ENCODE measurements at regions not wholly inside any gene's neighbourhood (a gene's known extent, or its start where the extent isn't known, plus 50 kb on each side); places are given as distances from the start of the nearest gene placed in this dataset.

DNA sequence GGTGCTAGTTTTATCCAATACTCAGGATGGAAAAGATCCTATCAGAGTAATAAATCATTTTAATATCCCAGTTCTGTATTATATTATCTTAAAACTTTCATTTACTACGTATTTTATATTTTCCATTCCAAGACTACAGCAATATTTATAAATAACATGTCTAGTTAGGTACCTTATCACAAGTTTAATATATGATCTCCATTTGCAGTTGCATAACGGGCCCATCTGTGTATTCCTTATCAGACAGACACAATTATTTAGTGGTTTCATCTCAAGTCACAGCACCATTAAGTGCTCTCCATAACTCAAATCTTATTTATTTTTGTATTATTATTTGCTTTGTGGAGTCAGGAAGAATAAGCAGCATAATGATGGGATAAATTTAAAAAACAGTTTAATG lies 333.9 kb downstream of the SH2D1A start:
- DNase-seq (ENCODE audit: low read depth, low spot score): no peak
- no peak overlapping the region for H3K27ac ChIP-seq (ENCODE audit: control insufficient read depth, insufficient read depth)
- no peak overlapping the region for H3K9ac ChIP-seq (ENCODE audit: control insufficient read depth, insufficient read depth, low read length)
- POLR2A ChIA-PET: no interaction called here
- no peak overlapping the region for H3K4me2 ChIP-seq (ENCODE audit: control insufficient read depth, insufficient read depth)
- CTCF ChIA-PET: no interaction called here
- WGBS (ENCODE audit: insufficient coverage, insufficient replicate concordance, low lambda C conversion rate, missing lambda C conversion rate): 19% methylated on average over 2 of the region's 2 CpGs
- H3K4me1 ChIP-seq (ENCODE audit: control insufficient read depth, insufficient read depth, low read length): no peaks in the 10 kb centered on the region
- no peaks in the 10 kb centered on the region for H4K20me1 ChIP-seq (ENCODE audit: control insufficient read depth, insufficient read depth)
- intact Hi-C loops (cut with micrococcal nuclease; ENCODE audit: unreplicated experiment): no loop called here
- no peaks in the 10 kb centered on the region for H3K79me2 ChIP-seq (ENCODE audit: control insufficient read depth, insufficient read depth, low read length)
- no peak overlapping the region for H3K4me3 ChIP-seq
- FAIRE-seq: no peak
- RAD21 ChIA-PET (ENCODE audit: unreplicated experiment): no interaction called here
- no peak for ATAC-seq
- SMC1A ChIA-PET (ENCODE audit: uncharacterized antibody, unreplicated experiment): no interaction called here
- H3K9me3 ChIP-seq (replicated peaks; ENCODE audit: control insufficient read depth, insufficient read depth, low read length): no peaks in the 10 kb centered on the region; the same call in 2 of the 3 replicates
- BruUV-seq (replicated peaks): no TSS peak
- no peaks in the 10 kb centered on the region for H3K36me3 ChIP-seq (ENCODE audit: control insufficient read depth in 2 of 2, insufficient read depth in 2 of 2, low read length in 1 of 2)
- in situ Hi-C loops (cut with MboI): no loop called here
- no peaks in the 10 kb centered on the region for H3K27me3 ChIP-seq (replicated peaks in 1 of 2; ENCODE audit: control insufficient read depth in 2 of 2, insufficient read depth in 2 of 2, low read length in 1 of 2)
- TF ChIP-seq ZNF24 (IDR thresholded peaks at IDR 0.05) (no peak), ASH2L (IDR thresholded peaks at IDR 0.05; ENCODE audit: borderline replicate concordance, low read depth) (no peak), PAX8 (IDR thresholded peaks at IDR 0.05) (no peak), TCF3 (IDR thresholded peaks at IDR 0.05; ENCODE audit: borderline replicate concordance, insufficient read depth, low read depth, low read length) (no peak), SMAD5 (IDR thresholded peaks at IDR 0.05; ENCODE audit: low read depth) (no peak), RELA (IDR thresholded peaks at IDR 0.05; ENCODE audit: borderline replicate concordance, partially characterized antibody) (no peak), TCF7 (IDR thresholded peaks at IDR 0.05; ENCODE audit: borderline replicate concordance) (no peak), NBN (IDR thresholded peaks at IDR 0.05) (no peak), NRF1 (conservative IDR thresholded peaks at IDR 0.05; ENCODE audit: low read depth, low read length) (no peak), SMAD1 (IDR thresholded peaks at IDR 0.05; ENCODE audit: low read depth, partially characterized antibody) (no peak), CHD2 (IDR thresholded peaks at IDR 0.05; ENCODE audit: borderline replicate concordance, low read depth, low read length) (no peak), MEF2B (IDR thresholded peaks at IDR 0.05; ENCODE audit: partially characterized antibody, poor library complexity, severe bottlenecking) (no peak)
- TF ChIP-seq, protein P1, sequence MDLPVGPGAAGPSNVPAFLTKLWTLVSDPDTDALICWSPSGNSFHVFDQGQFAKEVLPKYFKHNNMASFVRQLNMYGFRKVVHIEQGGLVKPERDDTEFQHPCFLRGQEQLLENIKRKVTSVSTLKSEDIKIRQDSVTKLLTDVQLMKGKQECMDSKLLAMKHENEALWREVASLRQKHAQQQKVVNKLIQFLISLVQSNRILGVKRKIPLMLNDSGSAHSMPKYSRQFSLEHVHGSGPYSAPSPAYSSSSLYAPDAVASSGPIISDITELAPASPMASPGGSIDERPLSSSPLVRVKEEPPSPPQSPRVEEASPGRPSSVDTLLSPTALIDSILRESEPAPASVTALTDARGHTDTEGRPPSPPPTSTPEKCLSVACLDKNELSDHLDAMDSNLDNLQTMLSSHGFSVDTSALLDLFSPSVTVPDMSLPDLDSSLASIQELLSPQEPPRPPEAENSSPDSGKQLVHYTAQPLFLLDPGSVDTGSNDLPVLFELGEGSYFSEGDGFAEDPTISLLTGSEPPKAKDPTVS (IDR thresholded peaks at IDR 0.05; ENCODE audit: low read depth, low read length): no peak
- TF ChIP-seq, protein P2, sequence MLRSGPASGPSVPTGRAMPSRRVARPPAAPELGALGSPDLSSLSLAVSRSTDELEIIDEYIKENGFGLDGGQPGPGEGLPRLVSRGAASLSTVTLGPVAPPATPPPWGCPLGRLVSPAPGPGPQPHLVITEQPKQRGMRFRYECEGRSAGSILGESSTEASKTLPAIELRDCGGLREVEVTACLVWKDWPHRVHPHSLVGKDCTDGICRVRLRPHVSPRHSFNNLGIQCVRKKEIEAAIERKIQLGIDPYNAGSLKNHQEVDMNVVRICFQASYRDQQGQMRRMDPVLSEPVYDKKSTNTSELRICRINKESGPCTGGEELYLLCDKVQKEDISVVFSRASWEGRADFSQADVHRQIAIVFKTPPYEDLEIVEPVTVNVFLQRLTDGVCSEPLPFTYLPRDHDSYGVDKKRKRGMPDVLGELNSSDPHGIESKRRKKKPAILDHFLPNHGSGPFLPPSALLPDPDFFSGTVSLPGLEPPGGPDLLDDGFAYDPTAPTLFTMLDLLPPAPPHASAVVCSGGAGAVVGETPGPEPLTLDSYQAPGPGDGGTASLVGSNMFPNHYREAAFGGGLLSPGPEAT (IDR thresholded peaks at IDR 0.05; ENCODE audit: low read depth): no peak
- TF ChIP-seq, protein P3, sequence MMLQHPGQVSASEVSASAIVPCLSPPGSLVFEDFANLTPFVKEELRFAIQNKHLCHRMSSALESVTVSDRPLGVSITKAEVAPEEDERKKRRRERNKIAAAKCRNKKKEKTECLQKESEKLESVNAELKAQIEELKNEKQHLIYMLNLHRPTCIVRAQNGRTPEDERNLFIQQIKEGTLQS (IDR thresholded peaks at IDR 0.05; ENCODE audit: borderline replicate concordance, extremely low read depth, low read depth, low read length): no peak
- H2AFZ ChIP-seq (ENCODE audit: control insufficient read depth, low read depth, low read length): no peak overlapping the region
